Choroid plexus epithelial cell (primary cell): ENCODE measurements at regions not wholly inside any gene's neighbourhood (a gene's known extent, or its start where the extent isn't known, plus 50 kb on each side); places are given as distances from the start of the nearest gene placed in this dataset.
"Not testable (repeated sequence)": the region's sequence is repeated elsewhere in the genome, so short reads cannot be mapped to it uniquely, and the experiment has no call there.

Experiments used
- DNase-seq: peaks from one replicate; pipeline ENCODE4 v3.0.0-alpha.2; 2010; ENCODE audit warnings: low read depth
- H3K4me3 ChIP-seq: 2 replicates; pipeline ENCODE4 v1.5.1; 2011; ENCODE audit warnings: low read depth, mild to moderate bottlenecking, control low read depth, low read length, moderate library complexity
- TF ChIP-seq, protein P1 (sequence below): conservative IDR thresholded peaks from 2 replicates; pipeline ENCODE4 v1.5.1; 2011; ENCODE audit warnings: low read depth, mild to moderate bottlenecking, control low read depth, inconsistent platforms, low read length, moderate library complexity

GRCh38 chr5:87778876-87779275 lies 366.1 kb upstream of the CCNH start:
- TF ChIP-seq, protein P1, sequence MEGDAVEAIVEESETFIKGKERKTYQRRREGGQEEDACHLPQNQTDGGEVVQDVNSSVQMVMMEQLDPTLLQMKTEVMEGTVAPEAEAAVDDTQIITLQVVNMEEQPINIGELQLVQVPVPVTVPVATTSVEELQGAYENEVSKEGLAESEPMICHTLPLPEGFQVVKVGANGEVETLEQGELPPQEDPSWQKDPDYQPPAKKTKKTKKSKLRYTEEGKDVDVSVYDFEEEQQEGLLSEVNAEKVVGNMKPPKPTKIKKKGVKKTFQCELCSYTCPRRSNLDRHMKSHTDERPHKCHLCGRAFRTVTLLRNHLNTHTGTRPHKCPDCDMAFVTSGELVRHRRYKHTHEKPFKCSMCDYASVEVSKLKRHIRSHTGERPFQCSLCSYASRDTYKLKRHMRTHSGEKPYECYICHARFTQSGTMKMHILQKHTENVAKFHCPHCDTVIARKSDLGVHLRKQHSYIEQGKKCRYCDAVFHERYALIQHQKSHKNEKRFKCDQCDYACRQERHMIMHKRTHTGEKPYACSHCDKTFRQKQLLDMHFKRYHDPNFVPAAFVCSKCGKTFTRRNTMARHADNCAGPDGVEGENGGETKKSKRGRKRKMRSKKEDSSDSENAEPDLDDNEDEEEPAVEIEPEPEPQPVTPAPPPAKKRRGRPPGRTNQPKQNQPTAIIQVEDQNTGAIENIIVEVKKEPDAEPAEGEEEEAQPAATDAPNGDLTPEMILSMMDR = no peak
- H3K4me3 ChIP-seq = no peak overlapping the region
- no peak for DNase-seq

- H3K4me3 ChIP-seq = no peak overlapping the region
- TF ChIP-seq, protein P1 = no peak
- no peak for DNase-seq
Measured at GRCh38 chr5:87777877-87778276, 365.1 kb upstream of the CCNH start.

DNA sequence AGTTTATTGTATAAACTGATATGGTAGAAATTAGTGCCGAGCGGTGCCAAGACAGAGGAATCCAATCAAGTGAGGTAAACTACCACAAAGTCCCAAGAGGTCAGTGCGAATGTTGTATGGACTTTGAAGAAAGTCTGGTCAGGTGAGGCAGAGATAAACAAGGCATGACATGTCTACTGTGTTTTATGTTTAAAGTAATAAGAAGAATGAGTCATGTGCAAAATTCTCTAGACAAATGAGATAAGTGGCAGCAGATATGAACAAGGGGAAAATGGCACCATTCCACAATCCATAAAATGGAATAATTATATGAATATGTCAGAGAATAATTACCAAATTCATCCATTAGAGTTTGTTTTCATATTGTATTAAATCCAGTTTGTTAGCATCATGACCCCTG lies 364.1 kb upstream of the CCNH start:
- DNase-seq = no peak
- no peak overlapping the region for H3K4me3 ChIP-seq
- TF ChIP-seq, protein P1 = no peak

DNA sequence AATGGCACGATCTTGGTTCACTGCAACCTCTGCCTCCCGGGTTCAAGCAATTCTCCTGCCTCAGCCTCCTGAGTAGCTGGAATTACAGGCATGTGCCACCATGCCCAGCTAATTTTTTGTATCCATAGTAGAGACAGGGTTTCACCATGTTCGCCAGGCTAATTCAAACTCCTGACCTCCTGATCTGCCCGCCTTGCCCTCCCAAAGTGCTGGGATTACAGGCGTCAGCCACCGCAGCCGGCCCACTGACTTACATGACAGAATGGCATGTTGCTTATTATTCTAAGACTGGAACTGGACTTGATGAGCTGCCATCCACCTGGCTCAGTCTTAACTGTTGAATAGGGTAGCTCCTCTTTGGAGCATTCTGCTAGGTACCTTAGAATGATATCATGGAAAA lies 363.6 kb upstream of the CCNH start:
- DNase-seq, H3K4me3 ChIP-seq: not testable (repeated sequence)

DNA sequence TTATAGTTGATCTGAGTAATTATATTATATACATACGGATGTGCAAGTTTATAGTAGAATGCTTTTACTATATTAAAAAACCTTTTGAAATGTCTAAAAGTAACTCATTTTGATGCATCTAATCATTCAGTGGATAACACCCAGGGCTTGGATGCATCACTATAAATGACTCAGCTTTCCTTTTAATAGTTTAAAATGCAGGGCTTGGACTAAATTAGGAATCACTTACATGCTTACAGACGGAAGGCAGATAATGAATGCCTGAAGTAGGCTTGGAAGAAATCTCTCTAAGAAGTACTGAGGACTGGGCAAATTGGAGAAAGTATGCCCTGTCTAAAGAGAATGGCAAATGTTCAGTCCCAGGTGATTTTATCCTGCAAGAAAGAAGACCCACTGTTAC lies 362.5 kb upstream of the CCNH start:
- TF ChIP-seq, protein P1 = no peak
- H3K4me3 ChIP-seq = no peak overlapping the region
- DNase-seq = no peak

GRCh38 chr5:87774804-87775203 lies 362.1 kb upstream of the CCNH start:
- H3K4me3 ChIP-seq = no peak overlapping the region
- no peak for DNase-seq
- TF ChIP-seq, protein P1 = no peak

DNA sequence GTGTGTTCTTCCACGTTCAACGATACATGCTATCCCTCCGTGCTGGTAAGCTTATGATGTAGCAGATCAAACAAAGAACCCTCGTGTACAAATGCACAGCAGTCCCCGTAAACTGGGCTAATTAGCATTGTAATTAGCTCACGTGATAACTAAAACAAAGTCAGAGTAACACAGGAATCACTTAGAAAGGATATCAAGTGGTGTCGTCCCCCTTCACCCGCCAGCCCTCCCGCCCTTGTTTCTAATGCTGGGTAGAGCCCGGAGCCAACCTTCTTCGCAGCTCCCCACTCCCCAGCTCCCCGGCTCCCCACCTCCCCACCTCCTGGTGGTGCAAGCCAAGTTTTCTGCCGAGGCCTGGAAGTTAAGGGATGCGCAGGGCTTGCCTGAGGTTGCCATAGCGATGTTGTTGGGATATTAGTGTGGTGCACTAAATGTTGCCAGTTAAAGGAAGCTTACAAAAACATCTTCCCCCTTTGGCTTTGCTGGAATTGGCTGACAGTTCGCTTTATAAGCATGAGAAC lies 357.9 kb upstream of the CCNH start:
- no peak for DNase-seq

More for the DNA sequence above, 357.9 kb upstream of the CCNH start:
- no peak overlapping the region for H3K4me3 ChIP-seq
- TF ChIP-seq, protein P1 = no peak
